ENCODE measurements at regions not wholly inside any gene's neighbourhood (a gene's known extent, or its start where the extent isn't known, plus 50 kb on each side); places are given as distances from the start of the nearest gene placed in this dataset.
"Not testable (repeated sequence)": the region's sequence is repeated elsewhere in the genome, so short reads cannot be mapped to it uniquely, and the experiment has no call there.

- DNase-seq: no peak
These were observed 126.7 kb upstream of the GMNC start for GRCh38 chr3:190989218-190989617.

- DNase-seq: no peak
These were observed 125.6 kb upstream of the GMNC start for GRCh38 chr3:190988102-190988501.

- no peak for DNase-seq
These were observed 122.2 kb upstream of the GMNC start for GRCh38 chr3:190984502-190985244.

GRCh38 chr3:190983875-190984274, 121.4 kb upstream of the GMNC start:
- DNase-seq: no peak

GRCh38 chr3:190973771-190974170, 111.3 kb upstream of the GMNC start:
- no peak for DNase-seq

- DNase-seq: no peak
These were observed 110.4 kb upstream of the GMNC start for GRCh38 chr3:190972840-190973270.

GRCh38 chr3:190972196-190972595, 109.7 kb upstream of the GMNC start:
- DNase-seq: no peak

GRCh38 chr3:190970560-190970959, 108.1 kb upstream of the GMNC start:
- no peak for DNase-seq

- DNase-seq: no peak
These were observed 106.1 kb upstream of the GMNC start for GRCh38 chr3:190968616-190969015.

- not testable (repeated sequence) for DNase-seq
These were observed 102.4 kb upstream of the GMNC start for GRCh38 chr3:190964931-190965330.

- no peak for DNase-seq
These were observed 96.6 kb upstream of the GMNC start for GRCh38 chr3:190959077-190959476.

GRCh38 chr3:190941694-190942260, 79.3 kb upstream of the GMNC start:
- no peak for DNase-seq

GRCh38 chr3:190934616-190935015, 72.1 kb upstream of the GMNC start:
- not testable (repeated sequence) for DNase-seq

- DNase-seq: no peak
These were observed 64.1 kb upstream of the GMNC start for GRCh38 chr3:190926619-190927018.

- no peak for DNase-seq
These were observed 50.2 kb upstream of the GMNC start for GRCh38 chr3:190912736-190913135.

Measured in hypothalamus (tissue), 51 donors.